ENCODE measurements at regions not wholly inside any gene's neighbourhood (a gene's known extent, or its start where the extent isn't known, plus 50 kb on each side); places are given as distances from the start of the nearest gene placed in this dataset.
A peak's percentile ranks its signal among the peaks of the same experiment; 100 is the strongest.
"Not testable (repeated sequence)": the region's sequence is repeated elsewhere in the genome, so short reads cannot be mapped to it uniquely, and the experiment has no call there.

DNA sequence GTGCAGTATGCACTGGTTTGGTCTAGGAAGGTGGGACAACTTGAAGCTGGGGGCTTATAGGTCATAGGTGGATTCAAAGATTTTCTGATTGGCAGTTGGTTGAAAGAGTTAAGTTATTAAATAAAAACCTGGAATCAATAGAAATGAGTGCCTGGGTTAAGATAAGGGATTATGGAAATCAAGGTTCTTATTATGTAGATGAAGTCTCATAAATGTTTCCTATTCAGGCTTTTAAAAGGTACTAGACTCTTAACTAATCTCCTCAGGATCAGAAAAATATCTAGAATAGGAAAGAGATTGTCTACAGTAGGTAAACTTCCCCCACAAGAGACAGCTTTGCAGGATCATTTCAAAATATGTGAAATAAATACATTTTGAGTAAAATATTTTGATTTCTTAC lies 163.3 kb upstream of the FBN2 start:
- Histone ChIP-seq H3K4me1 (ENCODE audit: control insufficient read depth in 2 of 2, insufficient read depth in 2 of 2, low read length in 1 of 2) (no peaks in the 10 kb centered on the region), H3K36me3 (ENCODE audit: control insufficient read depth in 2 of 2, insufficient read depth in 2 of 2, low read length in 1 of 2) (no peaks in the 10 kb centered on the region), H3K27me3 (ENCODE audit: control insufficient read depth in 1 of 2, insufficient read depth in 2 of 2, low read length in 2 of 2) (peaks cover 0 to 4% of the 10 kb centered on the region in 2 donors), H3K9me3 (ENCODE audit: control insufficient read depth in 2 of 2, insufficient read depth in 1 of 2, low read depth in 1 of 2, low read length in 1 of 2) (no peaks in the 10 kb centered on the region), H3K27ac (ENCODE audit: low read depth in 2 of 2, low read length in 1 of 2) (no peak overlapping the region), H3K4me3 (ENCODE audit: low read depth in 1 of 2, low read length in 2 of 2) (no peak overlapping the region)

DNA sequence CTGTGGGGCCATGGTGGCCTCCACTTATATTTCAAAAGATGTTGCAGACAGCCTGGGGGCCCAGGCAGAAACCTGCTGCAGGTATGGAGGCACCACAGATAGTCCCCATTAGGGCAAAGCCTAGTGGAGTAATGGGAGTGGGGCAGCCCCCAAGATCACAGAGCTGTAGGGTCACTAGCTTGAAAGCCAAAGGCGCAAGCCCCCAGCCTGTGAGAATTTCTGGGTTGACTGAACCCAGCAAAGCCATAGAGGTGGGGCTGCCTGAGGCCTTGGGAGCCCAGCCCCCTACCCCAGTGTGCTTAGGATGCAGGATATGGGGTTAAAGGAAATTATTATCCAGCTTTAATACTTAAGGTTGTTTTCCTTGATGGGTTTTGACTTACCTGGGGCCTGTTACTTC lies 165.3 kb upstream of the FBN2 start:
- Histone ChIP-seq H3K4me3 (ENCODE audit: low read depth in 1 of 2, low read length in 2 of 2) (no peak overlapping the region), H3K4me1 (ENCODE audit: control insufficient read depth in 2 of 2, insufficient read depth in 2 of 2, low read length in 1 of 2) (no peaks in the 10 kb centered on the region), H3K36me3 (ENCODE audit: control insufficient read depth in 2 of 2, insufficient read depth in 2 of 2, low read length in 1 of 2) (no peaks in the 10 kb centered on the region), H3K9me3 (ENCODE audit: control insufficient read depth in 2 of 2, insufficient read depth in 1 of 2, low read depth in 1 of 2, low read length in 1 of 2) (no peaks in the 10 kb centered on the region), H3K27me3 (ENCODE audit: control insufficient read depth in 1 of 2, insufficient read depth in 2 of 2, low read length in 2 of 2) (peaks cover 0 to 4% of the 10 kb centered on the region in 2 donors), H3K27ac (ENCODE audit: low read depth in 2 of 2, low read length in 1 of 2) (no peak overlapping the region)
- 93 to 100% methylated on average over 1 of the region's 1 CpG for WGBS, 2 donors

DNA sequence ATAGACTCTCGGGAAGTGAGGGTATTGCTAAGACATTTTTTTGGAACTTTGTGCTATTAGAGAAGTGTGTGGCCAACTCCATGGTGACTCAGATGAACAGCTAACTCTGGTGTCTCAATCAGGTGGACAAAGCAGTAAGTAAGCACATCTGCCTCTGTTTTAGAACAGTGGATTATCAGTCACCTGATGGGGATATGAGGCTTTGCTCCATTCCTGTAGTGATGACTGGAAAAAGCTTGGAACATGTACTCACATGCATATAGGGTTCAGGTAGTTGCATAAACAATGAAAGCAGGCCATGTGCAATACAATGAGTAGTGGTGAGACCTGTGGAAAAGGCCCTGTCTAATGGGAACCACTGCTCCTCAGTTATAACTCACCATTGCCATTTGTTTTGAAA lies 168.2 kb upstream of the FBN2 start:
- WGBS, 2 donors = 76 to 93% methylated on average over 1 of the region's 1 CpG
- no peaks in the 10 kb centered on the region for H3K4me1 ChIP-seq (ENCODE audit: control insufficient read depth in 2 of 2, insufficient read depth in 2 of 2, low read length in 1 of 2)
- no peak overlapping the region for H3K27ac ChIP-seq (ENCODE audit: low read depth in 2 of 2, low read length in 1 of 2)
- peaks cover 0 to 4% of the 10 kb centered on the region in 2 donors for H3K27me3 ChIP-seq (ENCODE audit: control insufficient read depth in 1 of 2, insufficient read depth in 2 of 2, low read length in 2 of 2)
- no peaks in the 10 kb centered on the region for H3K36me3 ChIP-seq (ENCODE audit: control insufficient read depth in 2 of 2, insufficient read depth in 2 of 2, low read length in 1 of 2)
- H3K9me3 ChIP-seq (ENCODE audit: control insufficient read depth in 2 of 2, insufficient read depth in 1 of 2, low read depth in 1 of 2, low read length in 1 of 2) = no peaks in the 10 kb centered on the region
- no peak overlapping the region for H3K4me3 ChIP-seq (ENCODE audit: low read depth in 1 of 2, low read length in 2 of 2)

DNA sequence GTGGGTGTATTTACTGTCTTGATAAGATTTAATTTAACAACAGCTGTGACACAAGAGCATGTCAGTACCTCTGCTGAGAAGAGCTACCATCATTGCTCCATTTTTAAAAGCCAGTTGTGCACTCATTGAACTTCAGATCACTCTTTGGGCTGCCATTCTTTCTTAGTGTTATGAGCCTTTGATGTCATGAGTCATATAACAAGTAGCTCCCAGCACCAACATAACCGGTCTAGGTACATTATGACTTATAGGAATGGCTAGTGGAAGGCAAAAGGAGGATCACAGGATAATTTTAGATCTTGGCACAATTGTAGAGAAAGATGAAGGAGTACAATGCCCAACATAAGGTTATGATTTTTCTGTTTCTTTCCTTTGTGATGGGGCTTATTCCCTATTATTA lies 170.8 kb upstream of the FBN2 start:
- H3K36me3 ChIP-seq (ENCODE audit: control insufficient read depth in 2 of 2, insufficient read depth in 2 of 2, low read length in 1 of 2) = no peaks in the 10 kb centered on the region
- H3K4me3 ChIP-seq (ENCODE audit: low read depth in 1 of 2, low read length in 2 of 2) = no peak overlapping the region
- H3K27me3 ChIP-seq (ENCODE audit: control insufficient read depth in 1 of 2, insufficient read depth in 2 of 2, low read length in 2 of 2) = peaks cover 0 to 4% of the 10 kb centered on the region in 2 donors
- H3K27ac ChIP-seq (ENCODE audit: low read depth in 2 of 2, low read length in 1 of 2) = no peak overlapping the region
- 48 to 51% methylated on average over 1 of the region's 1 CpG for WGBS, 2 donors
- H3K4me1 ChIP-seq (ENCODE audit: control insufficient read depth in 2 of 2, insufficient read depth in 2 of 2, low read length in 1 of 2) = no peaks in the 10 kb centered on the region
- H3K9me3 ChIP-seq (ENCODE audit: control insufficient read depth in 2 of 2, insufficient read depth in 1 of 2, low read depth in 1 of 2, low read length in 1 of 2) = no peaks in the 10 kb centered on the region

DNA sequence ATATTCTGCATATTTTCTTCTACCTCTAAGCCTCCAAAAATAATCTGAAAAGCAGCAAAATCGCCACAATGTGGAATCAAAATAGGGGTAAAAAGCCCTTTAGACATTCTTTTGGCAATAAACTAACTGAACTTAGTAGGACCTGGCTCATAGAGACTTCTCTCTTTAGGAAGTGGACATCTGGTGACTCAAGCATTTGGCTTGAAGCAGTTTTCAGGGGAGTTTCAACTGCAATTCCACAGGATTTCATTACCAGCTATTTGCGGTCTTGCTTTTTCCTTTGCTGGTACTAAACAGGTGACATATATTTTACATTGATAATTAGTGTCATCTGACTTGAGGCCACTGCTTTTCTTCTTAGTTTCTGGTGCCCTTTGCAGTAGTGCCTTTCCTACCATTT lies 173.2 kb upstream of the FBN2 start:
- Histone ChIP-seq H3K27ac (ENCODE audit: low read depth in 2 of 2, low read length in 1 of 2) (no peak overlapping the region), H3K36me3 (ENCODE audit: control insufficient read depth in 2 of 2, insufficient read depth in 2 of 2, low read length in 1 of 2) (no peaks in the 10 kb centered on the region), H3K9me3 (ENCODE audit: control insufficient read depth in 2 of 2, insufficient read depth in 1 of 2, low read depth in 1 of 2, low read length in 1 of 2) (no peaks in the 10 kb centered on the region), H3K4me3 (ENCODE audit: low read depth in 1 of 2, low read length in 2 of 2) (no peak overlapping the region), H3K4me1 (ENCODE audit: control insufficient read depth in 2 of 2, insufficient read depth in 2 of 2, low read length in 1 of 2) (no peaks in the 10 kb centered on the region), H3K27me3 (ENCODE audit: control insufficient read depth in 1 of 2, insufficient read depth in 2 of 2, low read length in 2 of 2) (no peaks in the 10 kb centered on the region)
- 86 to 91% methylated on average over 2 of the region's 2 CpGs for WGBS, 2 donors

DNA sequence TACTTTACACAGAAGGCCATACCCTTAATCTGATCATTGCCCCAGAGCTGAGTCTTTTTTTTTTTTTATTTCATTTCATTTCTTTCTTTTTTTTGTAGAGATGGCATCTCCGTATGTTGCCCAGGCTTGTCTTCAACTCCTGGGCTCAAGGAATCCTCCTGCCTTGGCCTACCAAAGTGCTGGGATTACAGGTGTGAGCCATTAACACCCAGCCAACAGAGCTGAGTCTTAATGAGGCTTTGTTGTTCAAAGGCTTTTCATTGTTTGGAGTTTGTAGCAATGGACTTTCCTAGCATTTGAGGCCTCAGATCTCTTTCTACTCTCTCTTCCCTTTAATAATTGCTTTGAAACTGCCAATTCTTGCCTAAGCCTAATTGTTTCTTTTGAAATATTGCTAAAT lies 176.5 kb upstream of the FBN2 start:
- no peaks in the 10 kb centered on the region for H3K36me3 ChIP-seq (ENCODE audit: control insufficient read depth in 2 of 2, insufficient read depth in 2 of 2, low read length in 1 of 2)
- no peaks in the 10 kb centered on the region for H3K27me3 ChIP-seq (ENCODE audit: control insufficient read depth in 1 of 2, insufficient read depth in 2 of 2, low read length in 2 of 2)
- 53 to 61% methylated on average over 1 of the region's 1 CpG for WGBS, 2 donors
- H3K27ac ChIP-seq (ENCODE audit: low read depth in 2 of 2, low read length in 1 of 2) = no peak overlapping the region
- no peaks in the 10 kb centered on the region for H3K9me3 ChIP-seq (ENCODE audit: control insufficient read depth in 2 of 2, insufficient read depth in 1 of 2, low read depth in 1 of 2, low read length in 1 of 2)
- H3K4me3 ChIP-seq (ENCODE audit: low read depth in 1 of 2, low read length in 2 of 2) = no peak overlapping the region
- H3K4me1 ChIP-seq (ENCODE audit: control insufficient read depth in 2 of 2, insufficient read depth in 2 of 2, low read length in 1 of 2) = no peaks in the 10 kb centered on the region

DNA sequence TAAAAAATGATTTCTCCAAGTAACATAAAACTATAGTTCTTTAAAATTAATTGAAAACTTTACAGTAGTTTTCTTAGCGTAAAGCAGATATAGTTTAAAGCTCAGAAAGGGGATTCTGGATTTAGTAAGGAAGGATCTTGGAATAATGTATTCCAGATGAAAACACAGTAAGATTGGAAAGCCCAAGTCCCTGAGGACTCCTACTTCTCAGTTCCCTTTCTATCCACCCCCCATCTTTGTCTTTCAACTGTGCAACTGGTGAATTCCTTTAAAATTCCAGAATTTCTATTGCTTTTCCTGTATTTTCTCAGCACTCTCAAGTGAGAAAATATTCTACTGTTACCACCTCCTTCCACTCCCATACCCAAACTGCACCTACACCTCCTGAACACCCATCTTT lies 184.5 kb upstream of the FBN2 start:
- H3K27ac ChIP-seq (ENCODE audit: low read depth in 2 of 2, low read length in 1 of 2) = no peak overlapping the region
- 89% methylated on average over 1 of the region's 1 CpG for WGBS, 2 donors
- peaks cover 0 to 2% of the 10 kb centered on the region in 2 donors for H3K27me3 ChIP-seq (ENCODE audit: control insufficient read depth in 1 of 2, insufficient read depth in 2 of 2, low read length in 2 of 2)
- no peak overlapping the region for H3K4me3 ChIP-seq (ENCODE audit: low read depth in 1 of 2, low read length in 2 of 2)
- H3K36me3 ChIP-seq (ENCODE audit: control insufficient read depth in 2 of 2, insufficient read depth in 2 of 2, low read length in 1 of 2) = no peaks in the 10 kb centered on the region
- no peaks in the 10 kb centered on the region for H3K4me1 ChIP-seq (ENCODE audit: control insufficient read depth in 2 of 2, insufficient read depth in 2 of 2, low read length in 1 of 2)
- no peaks in the 10 kb centered on the region for H3K9me3 ChIP-seq (ENCODE audit: control insufficient read depth in 2 of 2, insufficient read depth in 1 of 2, low read depth in 1 of 2, low read length in 1 of 2)

DNA sequence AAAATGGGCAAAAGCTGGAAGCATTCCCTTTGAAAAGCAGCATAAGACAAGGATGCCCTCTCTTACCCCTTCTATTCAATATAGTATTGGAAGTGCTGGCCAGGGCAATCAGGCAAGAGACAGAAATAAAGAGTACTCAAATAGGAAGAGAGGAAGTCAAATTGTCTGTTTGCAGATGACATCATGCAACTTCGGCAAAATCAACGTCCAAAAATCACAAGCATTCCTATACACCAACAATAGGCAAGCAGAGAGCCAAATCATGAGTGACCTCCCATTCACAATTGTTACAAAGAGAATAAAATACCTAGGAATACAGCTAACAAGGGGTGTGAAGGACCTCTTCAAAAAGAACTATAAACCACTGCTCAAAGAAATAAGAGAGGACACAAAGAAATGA lies 192.0 kb upstream of the FBN2 start:
- H3K27ac ChIP-seq (ENCODE audit: low read depth in 2 of 2, low read length in 1 of 2); H3K4me1 ChIP-seq (ENCODE audit: control insufficient read depth in 2 of 2, insufficient read depth in 2 of 2, low read length in 1 of 2): not testable (repeated sequence)
- WGBS, 2 donors = 68 to 71% methylated on average over 2 of the region's 2 CpGs

DNA sequence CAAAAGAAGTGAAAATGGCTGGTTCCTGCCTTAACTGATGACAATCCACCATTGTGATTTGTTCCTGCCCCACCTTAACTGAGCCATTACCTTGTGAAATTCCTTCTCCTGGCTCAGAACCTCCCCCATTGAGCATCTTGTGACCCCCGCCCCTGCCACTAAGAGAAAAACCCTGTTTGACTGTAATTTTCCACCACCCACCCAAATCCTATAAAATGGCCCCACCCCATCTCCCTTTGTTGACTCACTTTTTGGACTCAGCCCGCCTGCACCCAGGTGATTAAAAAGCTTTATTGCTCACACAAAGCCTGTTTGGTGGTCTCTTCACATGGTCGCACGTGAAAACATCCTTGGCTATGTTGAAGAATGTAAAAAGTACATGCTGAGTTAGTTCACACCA lies 197.6 kb upstream of the FBN2 start:
- not testable (repeated sequence) for H3K4me1 ChIP-seq (ENCODE audit: control insufficient read depth in 2 of 2, insufficient read depth in 2 of 2, low read length in 1 of 2); H3K27me3 ChIP-seq (ENCODE audit: control insufficient read depth in 1 of 2, insufficient read depth in 2 of 2, low read length in 2 of 2); H3K4me3 ChIP-seq (ENCODE audit: low read depth in 1 of 2, low read length in 2 of 2); H3K9me3 ChIP-seq (ENCODE audit: control insufficient read depth in 2 of 2, insufficient read depth in 1 of 2, low read depth in 1 of 2, low read length in 1 of 2); H3K36me3 ChIP-seq (ENCODE audit: control insufficient read depth in 2 of 2, insufficient read depth in 2 of 2, low read length in 1 of 2); H3K27ac ChIP-seq (ENCODE audit: low read depth in 2 of 2, low read length in 1 of 2)
- 84 to 88% methylated on average over 4 of the region's 4 CpGs for WGBS, 2 donors

More for the DNA sequence above, 192.0 kb upstream of the FBN2 start:
- not testable (repeated sequence) for H3K27me3 ChIP-seq (ENCODE audit: control insufficient read depth in 1 of 2, insufficient read depth in 2 of 2, low read length in 2 of 2); H3K4me3 ChIP-seq (ENCODE audit: low read depth in 1 of 2, low read length in 2 of 2); H3K9me3 ChIP-seq (ENCODE audit: control insufficient read depth in 2 of 2, insufficient read depth in 1 of 2, low read depth in 1 of 2, low read length in 1 of 2); H3K36me3 ChIP-seq (ENCODE audit: control insufficient read depth in 2 of 2, insufficient read depth in 2 of 2, low read length in 1 of 2)

DNA sequence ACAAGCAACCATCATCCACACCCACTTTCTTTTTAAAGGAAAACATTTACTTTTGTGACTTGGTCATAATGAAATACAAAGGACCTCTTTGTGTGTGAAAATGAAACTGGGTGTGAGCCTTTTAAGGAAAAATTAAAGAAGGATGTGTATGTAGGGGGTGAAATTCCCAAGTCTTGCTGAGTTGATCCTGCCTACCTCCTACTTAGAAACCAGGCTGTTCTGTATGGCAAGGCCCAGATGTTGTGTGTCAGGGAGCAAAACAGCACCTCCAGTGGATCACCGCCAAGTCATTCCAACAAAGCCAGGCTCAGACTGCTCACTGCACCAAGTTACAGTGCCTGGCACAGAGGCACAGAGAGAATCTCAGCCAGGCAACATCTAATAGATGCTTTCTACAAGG lies 198.5 kb upstream of the FBN2 start:
- H3K27ac ChIP-seq (ENCODE audit: low read depth in 2 of 2, low read length in 1 of 2) = peak overlapping the region in 1 of 2 donors; percentile 24
- H3K9me3 ChIP-seq (ENCODE audit: control insufficient read depth in 2 of 2, insufficient read depth in 1 of 2, low read depth in 1 of 2, low read length in 1 of 2) = no peaks in the 10 kb centered on the region
- H3K4me3 ChIP-seq (ENCODE audit: low read depth in 1 of 2, low read length in 2 of 2) = no peak overlapping the region
- H3K4me1 ChIP-seq (ENCODE audit: control insufficient read depth in 2 of 2, insufficient read depth in 2 of 2, low read length in 1 of 2) = no peaks in the 10 kb centered on the region
- 47 to 80% methylated on average over 1 of the region's 1 CpG for WGBS, 2 donors
- H3K27me3 ChIP-seq (ENCODE audit: control insufficient read depth in 1 of 2, insufficient read depth in 2 of 2, low read length in 2 of 2) = no peaks in the 10 kb centered on the region
- no peaks in the 10 kb centered on the region for H3K36me3 ChIP-seq (ENCODE audit: control insufficient read depth in 2 of 2, insufficient read depth in 2 of 2, low read length in 1 of 2)
